HCEC 1CT (cell line): ENCODE measurements at regions not wholly inside any gene's neighbourhood (a gene's known extent, or its start where the extent isn't known, plus 50 kb on each side); places are given as distances from the start of the nearest gene placed in this dataset.

Experiments used
- DNase-seq: peaks from one replicate; pipeline ENCODE4 v3.0.0-alpha.2; 2017

GRCh38 chr3:28649266-28649665 lies 300.6 kb upstream of the AZI2 start:
- no peak for DNase-seq

GRCh38 chr3:28651159-28651558 lies 302.5 kb upstream of the AZI2 start:
- no peak for DNase-seq

- no peak for DNase-seq
These were observed 315.5 kb upstream of the AZI2 start for GRCh38 chr3:28664123-28664522.

- DNase-seq, result peak; percentile 44
These were observed 319.3 kb upstream of the AZI2 start for GRCh38 chr3:28667646-28668621.

- no peak for DNase-seq
These were observed 321.2 kb upstream of the AZI2 start for GRCh38 chr3:28669870-28670269.

GRCh38 chr3:28672406-28672805 lies 323.8 kb upstream of the AZI2 start:
- DNase-seq, result no peak

- no peak for DNase-seq
These were observed 324.8 kb upstream of the AZI2 start for GRCh38 chr3:28673446-28673845.

DNA sequence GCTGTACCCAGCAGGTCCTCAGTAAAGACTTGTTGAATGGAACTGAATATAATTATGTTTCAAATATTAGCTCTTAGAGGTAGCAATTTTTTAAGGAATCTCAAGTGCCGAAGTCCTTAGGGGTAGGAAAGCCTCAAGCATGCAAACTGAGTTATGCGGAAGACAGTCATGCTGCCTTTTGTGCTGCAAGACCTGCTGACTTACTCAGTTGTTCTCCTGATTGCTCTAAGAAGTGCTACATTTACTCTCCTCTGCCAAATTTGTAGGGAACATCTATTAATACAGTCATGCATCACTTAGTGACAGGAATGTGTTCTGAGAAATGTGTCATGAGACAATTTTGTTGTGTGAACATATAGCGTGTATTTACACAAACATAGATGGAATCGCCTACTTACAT lies 325.6 kb upstream of the AZI2 start:
- DNase-seq, result no peak

- no peak for DNase-seq
These were observed 329.0 kb upstream of the AZI2 start for GRCh38 chr3:28677581-28677980.

- no peak for DNase-seq
These were observed 329.5 kb upstream of the AZI2 start for GRCh38 chr3:28678086-28678485.

- DNase-seq, result no peak
These were observed 331.4 kb upstream of the AZI2 start for GRCh38 chr3:28680050-28680449.

- DNase-seq, result no peak
These were observed 333.5 kb upstream of the AZI2 start for GRCh38 chr3:28682121-28682520.

DNA sequence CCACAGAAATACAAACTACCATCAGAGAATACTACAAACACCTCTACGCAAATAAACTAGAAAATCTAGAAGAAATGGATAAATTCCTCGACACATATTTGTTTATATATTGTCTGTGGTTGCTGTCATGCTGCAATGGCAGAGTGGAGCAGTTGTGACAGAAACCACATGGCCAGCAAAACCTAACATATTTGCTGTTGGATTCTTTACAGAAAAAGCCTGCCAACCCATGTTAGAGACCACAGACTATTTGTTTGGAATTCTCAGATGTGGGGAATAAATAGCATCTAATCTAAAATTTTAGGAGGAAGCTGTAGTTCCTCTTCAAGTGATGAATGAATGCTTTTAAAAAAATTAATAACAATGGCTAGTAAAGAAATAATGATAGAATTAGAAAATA lies 341.6 kb upstream of the AZI2 start:
- DNase-seq, result no peak

GRCh38 chr3:28698706-28699105 lies 350.1 kb upstream of the AZI2 start:
- DNase-seq, result no peak

DNA sequence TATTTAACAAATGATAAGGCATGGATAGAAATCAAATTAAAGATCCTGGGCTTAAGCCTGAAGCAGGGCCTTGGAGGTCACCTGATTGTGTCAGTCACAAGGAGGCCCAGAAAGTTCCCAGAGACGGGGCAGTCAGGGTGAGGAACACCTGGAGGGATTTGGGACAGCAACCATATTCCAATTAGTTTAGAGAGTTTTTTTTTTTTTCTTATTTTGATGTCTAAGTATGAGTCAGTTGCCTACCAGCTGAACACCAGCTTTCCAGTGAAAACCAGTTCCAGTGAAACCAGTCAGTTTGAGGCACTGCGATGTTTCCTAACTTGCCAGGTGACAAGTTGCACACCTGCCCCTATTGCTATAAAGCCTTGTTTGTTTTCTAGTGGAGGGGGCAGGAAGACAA lies 350.7 kb upstream of the AZI2 start:
- DNase-seq, result no peak

- no peak for DNase-seq
These were observed 352.1 kb upstream of the AZI2 start for GRCh38 chr3:28700728-28701127.

DNA sequence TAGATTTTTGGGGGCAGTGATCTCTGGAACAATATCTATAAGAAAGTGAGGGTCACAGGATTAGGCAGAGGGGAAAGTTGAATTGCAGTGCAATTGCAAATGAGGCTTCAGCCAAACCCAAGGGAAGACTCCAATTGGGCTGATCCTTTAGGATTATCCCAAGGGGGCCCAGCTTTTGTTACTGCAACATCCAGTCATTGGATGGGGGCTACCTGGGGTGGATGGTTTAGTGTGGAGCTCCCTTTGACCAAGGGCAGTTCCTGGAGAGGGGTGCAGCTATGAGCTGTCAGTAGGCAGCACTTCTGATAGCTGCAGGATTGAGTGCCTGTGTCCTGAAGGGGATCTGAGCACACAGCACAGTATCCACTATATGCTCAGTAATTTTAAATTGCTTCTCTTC lies 355.2 kb upstream of the AZI2 start:
- DNase-seq, result no peak

DNA sequence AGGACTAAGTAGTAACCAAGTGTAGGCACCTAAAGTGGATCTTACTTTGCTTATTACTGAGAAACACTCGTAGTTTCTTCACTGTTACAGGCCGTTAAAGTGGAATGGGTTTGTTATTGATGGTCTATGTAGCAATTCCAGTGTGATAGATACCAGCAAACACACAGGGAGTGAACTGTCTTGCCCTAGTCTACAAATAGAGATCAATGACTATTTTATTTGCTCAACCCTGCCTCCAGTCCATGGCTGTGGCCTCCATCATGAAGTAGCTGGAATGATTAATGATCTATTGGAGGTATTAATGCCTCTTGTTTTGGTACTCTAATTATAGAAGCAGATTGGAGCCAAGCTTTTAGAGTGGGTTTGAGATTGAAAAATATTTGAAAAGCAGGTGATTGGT lies 362.7 kb upstream of the AZI2 start:
- DNase-seq, result no peak

DNA sequence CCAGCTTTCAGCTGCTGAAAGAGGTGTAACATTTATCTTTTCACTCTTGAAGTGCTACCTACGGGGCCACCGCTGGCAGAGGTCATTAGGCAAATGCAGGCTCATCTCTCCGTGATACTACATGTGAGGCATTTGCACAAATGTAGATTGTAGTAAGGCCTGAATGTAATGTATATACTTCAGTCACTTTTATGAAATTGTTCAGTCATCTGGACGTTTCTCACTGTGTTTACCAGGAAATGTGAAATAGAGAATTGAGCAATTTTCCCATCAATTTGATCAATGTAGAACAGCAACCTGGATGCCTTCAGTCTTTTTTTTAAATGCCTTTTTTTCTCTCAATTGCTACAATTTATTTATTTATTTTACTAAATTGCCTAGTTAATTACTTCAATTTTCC lies 368.3 kb upstream of the AZI2 start:
- DNase-seq, result no peak

DNA sequence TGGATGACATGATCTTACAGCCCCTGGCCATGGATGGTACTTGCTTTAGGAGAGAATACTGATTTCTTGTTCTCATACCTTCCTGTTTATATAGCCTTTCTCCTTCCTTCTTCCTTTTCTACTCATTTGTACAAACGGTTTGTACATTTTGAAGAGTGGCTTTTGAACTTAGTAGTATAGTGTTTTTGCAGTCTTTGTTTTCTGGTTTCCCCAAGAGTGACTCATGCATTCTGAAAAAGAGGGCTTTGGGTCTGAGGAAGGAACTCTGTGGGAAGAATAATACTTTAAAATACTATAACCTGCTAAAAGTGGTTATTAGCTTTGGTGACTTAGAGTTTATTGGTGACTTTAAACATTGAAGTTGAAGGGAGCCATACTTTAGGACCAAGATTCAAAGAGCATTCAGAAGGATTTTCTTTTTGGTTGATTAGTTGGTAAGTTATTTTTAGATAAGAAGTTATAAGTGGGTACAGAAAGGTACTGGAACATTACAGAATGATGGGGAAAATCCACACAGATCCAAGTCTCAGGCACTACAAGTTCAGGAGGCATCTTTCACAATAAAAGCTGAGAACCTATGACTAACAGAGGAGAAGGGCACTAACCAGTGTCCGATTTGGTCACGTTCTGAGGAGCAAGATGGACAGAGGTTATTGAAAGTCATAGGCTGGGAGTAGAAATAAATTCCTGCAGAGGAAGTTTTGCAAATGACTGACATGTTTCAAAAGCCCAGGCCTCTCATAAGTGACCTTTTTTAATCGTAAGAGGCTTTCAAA lies 369.6 kb upstream of the AZI2 start:
- no peak for DNase-seq

GRCh38 chr3:28726840-28727239 lies 378.2 kb upstream of the AZI2 start:
- peak; percentile 8 for DNase-seq

- DNase-seq, result no peak
These were observed 378.7 kb upstream of the AZI2 start for GRCh38 chr3:28727307-28727706.

DNA sequence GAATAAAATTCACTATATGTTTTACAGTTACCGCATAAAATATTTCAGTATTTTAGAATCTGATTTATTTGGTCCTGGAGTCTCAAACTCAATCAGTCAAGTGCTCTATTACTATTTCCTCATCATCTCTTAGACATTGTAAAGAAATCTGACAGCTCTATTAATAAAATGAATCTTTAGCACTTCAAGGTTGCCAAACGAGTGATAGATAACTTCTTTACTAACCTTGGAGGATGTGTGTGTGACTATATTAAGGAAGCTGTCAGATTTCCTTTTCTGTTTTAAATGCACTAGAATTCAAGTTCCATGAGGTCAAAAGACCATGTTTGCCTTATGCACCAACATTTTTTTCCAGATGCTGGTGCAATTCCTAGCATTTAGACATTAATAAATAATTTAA lies 389.8 kb upstream of the AZI2 start:
- no peak for DNase-seq

GRCh38 chr3:28739647-28740046 lies 391.0 kb upstream of the AZI2 start:
- no peak for DNase-seq
